T-helper 1 cell treated with Interleukin-12 subunit alpha and Interleukin-12 subunit beta and Interleukin-4 antibody, amounts not matched to agents 30 μg/mL and 1 μg/mL, for 36 hours (primary cell): ENCODE measurements at regions not wholly inside any gene's neighbourhood (a gene's known extent, or its start where the extent isn't known, plus 50 kb on each side); places are given as distances from the start of the nearest gene placed in this dataset.
"Not testable (repeated sequence)": the region's sequence is repeated elsewhere in the genome, so short reads cannot be mapped to it uniquely, and the experiment has no call there.

Source experiments
- H3K27ac Mint-ChIP-seq: one replicate; pipeline ENCODE4 v1.8.0; 2021; ENCODE audit warnings: mild to moderate bottlenecking, mixed read lengths
- H3K27me3 Mint-ChIP-seq: one replicate; pipeline ENCODE4 v1.8.0; 2021; ENCODE audit warnings: low read depth, mixed read lengths
- H3K36me3 Mint-ChIP-seq: one replicate; pipeline ENCODE4 v1.8.0; 2021; ENCODE audit warnings: low read depth, mixed read lengths
- H3K4me1 Mint-ChIP-seq: one replicate; pipeline ENCODE4 v1.8.0; 2021; ENCODE audit warnings: low read depth, mixed read lengths
- H3K4me3 Mint-ChIP-seq: one replicate; pipeline ENCODE4 v1.8.0; 2021; ENCODE audit warnings: mild to moderate bottlenecking, moderate library complexity, mixed read lengths
- H3K9me3 Mint-ChIP-seq: one replicate; pipeline ENCODE4 v1.8.0; 2021; ENCODE audit warnings: mixed read lengths

- H3K27ac Mint-ChIP-seq, result no peak overlapping the region
- H3K9me3 Mint-ChIP-seq, result peaks cover 23% of the 10 kb centered on the region
- no peak overlapping the region for H3K4me3 Mint-ChIP-seq
- peaks cover 42% of the 10 kb centered on the region for H3K27me3 Mint-ChIP-seq
- no peaks in the 10 kb centered on the region for H3K36me3 Mint-ChIP-seq
- no peaks in the 10 kb centered on the region for H3K4me1 Mint-ChIP-seq
These were observed 75.7 kb upstream of the SIRPA start for GRCh38 chr20:1819311-1820137.

GRCh38 chr20:1818895-1819294, 76.3 kb upstream of the SIRPA start:
- Mint-ChIP-seq H3K9me3 (peaks cover 23% of the 10 kb centered on the region), H3K4me1 (no peaks in the 10 kb centered on the region), H3K36me3 (no peaks in the 10 kb centered on the region), H3K27me3 (peaks cover 42% of the 10 kb centered on the region), H3K27ac (no peak overlapping the region), H3K4me3 (no peak overlapping the region)

GRCh38 chr20:1818247-1818840, 76.9 kb upstream of the SIRPA start:
- H3K4me3 Mint-ChIP-seq, result no peak overlapping the region
- peaks cover 46% of the 10 kb centered on the region for H3K27me3 Mint-ChIP-seq
- peak overlapping the region; percentile 12 for H3K27ac Mint-ChIP-seq
- no peaks in the 10 kb centered on the region for H3K36me3 Mint-ChIP-seq
- H3K9me3 Mint-ChIP-seq, result peaks cover 23% of the 10 kb centered on the region
- no peaks in the 10 kb centered on the region for H3K4me1 Mint-ChIP-seq

GRCh38 chr20:1817577-1818211, 77.5 kb upstream of the SIRPA start:
- H3K27ac Mint-ChIP-seq, result no peak overlapping the region
- H3K4me3 Mint-ChIP-seq, result no peak overlapping the region
- H3K4me1 Mint-ChIP-seq, result no peaks in the 10 kb centered on the region
- H3K36me3 Mint-ChIP-seq, result no peaks in the 10 kb centered on the region
- H3K9me3 Mint-ChIP-seq, result peaks cover 17% of the 10 kb centered on the region
- H3K27me3 Mint-ChIP-seq, result peaks cover 46% of the 10 kb centered on the region

- no peaks in the 10 kb centered on the region for H3K36me3 Mint-ChIP-seq
- H3K9me3 Mint-ChIP-seq, result peaks cover 7% of the 10 kb centered on the region
- H3K27me3 Mint-ChIP-seq, result peaks cover 46% of the 10 kb centered on the region
- H3K4me3 Mint-ChIP-seq, result no peak overlapping the region
- no peak overlapping the region for H3K27ac Mint-ChIP-seq
- H3K4me1 Mint-ChIP-seq, result no peaks in the 10 kb centered on the region
These were observed 78.5 kb upstream of the SIRPA start for GRCh38 chr20:1816384-1817381.

- peaks cover 3% of the 10 kb centered on the region for H3K4me1 Mint-ChIP-seq
- H3K27me3 Mint-ChIP-seq, result peaks cover 43% of the 10 kb centered on the region
- no peaks in the 10 kb centered on the region for H3K36me3 Mint-ChIP-seq
- H3K9me3 Mint-ChIP-seq, result no peaks in the 10 kb centered on the region
- H3K27ac Mint-ChIP-seq, result no peak overlapping the region
- H3K4me3 Mint-ChIP-seq, result no peak overlapping the region
These were observed 79.6 kb upstream of the SIRPA start for GRCh38 chr20:1815502-1816085.

GRCh38 chr20:1814861-1815260, 80.3 kb upstream of the SIRPA start:
- H3K36me3 Mint-ChIP-seq, H3K4me1 Mint-ChIP-seq, H3K4me3 Mint-ChIP-seq, H3K27ac Mint-ChIP-seq, H3K9me3 Mint-ChIP-seq: not testable (repeated sequence)
- peaks cover 47% of the 10 kb centered on the region for H3K27me3 Mint-ChIP-seq

- H3K9me3 Mint-ChIP-seq, result no peaks in the 10 kb centered on the region
- H3K27ac Mint-ChIP-seq, result no peak overlapping the region
- no peaks in the 10 kb centered on the region for H3K36me3 Mint-ChIP-seq
- H3K4me3 Mint-ChIP-seq, result no peak overlapping the region
- peaks cover 49% of the 10 kb centered on the region for H3K27me3 Mint-ChIP-seq
- H3K4me1 Mint-ChIP-seq, result peaks cover 3% of the 10 kb centered on the region
These were observed 81.3 kb upstream of the SIRPA start for GRCh38 chr20:1813674-1814635.

GRCh38 chr20:1813101-1813529, 82.1 kb upstream of the SIRPA start:
- Mint-ChIP-seq H3K4me1 (peaks cover 3% of the 10 kb centered on the region), H3K4me3 (no peak overlapping the region), H3K27ac (no peak overlapping the region), H3K36me3 (no peaks in the 10 kb centered on the region), H3K27me3 (peaks cover 42% of the 10 kb centered on the region), H3K9me3 (no peaks in the 10 kb centered on the region)

GRCh38 chr20:1811621-1812498, 83.3 kb upstream of the SIRPA start:
- H3K36me3 Mint-ChIP-seq, result no peaks in the 10 kb centered on the region
- no peaks in the 10 kb centered on the region for H3K9me3 Mint-ChIP-seq
- H3K27me3 Mint-ChIP-seq, result peaks cover 40% of the 10 kb centered on the region
- no peak overlapping the region for H3K4me3 Mint-ChIP-seq
- H3K27ac Mint-ChIP-seq, result no peak overlapping the region
- peaks cover 3% of the 10 kb centered on the region for H3K4me1 Mint-ChIP-seq

GRCh38 chr20:1810926-1811620, 84.1 kb upstream of the SIRPA start:
- peaks cover 3% of the 10 kb centered on the region for H3K4me1 Mint-ChIP-seq
- no peaks in the 10 kb centered on the region for H3K36me3 Mint-ChIP-seq
- no peak overlapping the region for H3K4me3 Mint-ChIP-seq
- peaks cover 32% of the 10 kb centered on the region for H3K27me3 Mint-ChIP-seq
- H3K27ac Mint-ChIP-seq, result no peak overlapping the region
- no peaks in the 10 kb centered on the region for H3K9me3 Mint-ChIP-seq

GRCh38 chr20:1810572-1810925, 84.7 kb upstream of the SIRPA start:
- peaks cover 29% of the 10 kb centered on the region for H3K27me3 Mint-ChIP-seq
- H3K9me3 Mint-ChIP-seq, result no peaks in the 10 kb centered on the region
- H3K4me3 Mint-ChIP-seq, result no peak overlapping the region
- no peaks in the 10 kb centered on the region for H3K36me3 Mint-ChIP-seq
- no peak overlapping the region for H3K27ac Mint-ChIP-seq
- peaks cover 3% of the 10 kb centered on the region for H3K4me1 Mint-ChIP-seq
